ENCODE measurements at regions not wholly inside any gene's neighbourhood (a gene's known extent, or its start where the extent isn't known, plus 50 kb on each side); places are given as distances from the start of the nearest gene placed in this dataset.
"Not testable (repeated sequence)": the region's sequence is repeated elsewhere in the genome, so short reads cannot be mapped to it uniquely, and the experiment has no call there.

- H3K4me3 ChIP-seq (ENCODE audit: low read depth, low read length) = no peak overlapping the region
- no peak for DNase-seq (ENCODE audit: low read depth, low spot score)
- POLR2A ChIA-PET = no interaction called here
- no peak for TF ChIP-seq CTCF (IDR thresholded peaks at IDR 0.05; ENCODE audit: insufficient read depth, low read length, missing control alignments)
- CTCF ChIA-PET = no interaction called here
Observed at GRCh38 chr2:194696690-194697089, 960.3 kb upstream of the SLC39A10 start.

- ChIA-PET POLR2A (no interaction called here), CTCF (no interaction called here)
- no peak for TF ChIP-seq CTCF (IDR thresholded peaks at IDR 0.05; ENCODE audit: insufficient read depth, low read length, missing control alignments)
- H3K4me3 ChIP-seq (ENCODE audit: low read depth, low read length) = no peak overlapping the region
- DNase-seq (ENCODE audit: low read depth, low spot score) = no peak
Observed at GRCh38 chr2:194686569-194686968, 970.5 kb upstream of the SLC39A10 start.

GRCh38 chr2:194674043-194674442 is 983.0 kb upstream of the SLC39A10 start:
- CTCF ChIA-PET = no interaction called here
- DNase-seq (ENCODE audit: low read depth, low spot score) = no peak
- POLR2A ChIA-PET = no interaction called here
- no peak overlapping the region for H3K4me3 ChIP-seq (ENCODE audit: low read depth, low read length)
- TF ChIP-seq CTCF (IDR thresholded peaks at IDR 0.05; ENCODE audit: insufficient read depth, low read length, missing control alignments) = no peak

GRCh38 chr2:194672994-194673393 is 984.0 kb upstream of the SLC39A10 start:
- DNase-seq (ENCODE audit: low read depth, low spot score) = no peak
- ChIA-PET POLR2A (no interaction called here), CTCF (no interaction called here)
- H3K4me3 ChIP-seq (ENCODE audit: low read depth, low read length) = no peak overlapping the region
- TF ChIP-seq CTCF (IDR thresholded peaks at IDR 0.05; ENCODE audit: insufficient read depth, low read length, missing control alignments) = no peak

- no peak overlapping the region for H3K4me3 ChIP-seq (ENCODE audit: low read depth, low read length)
- ChIA-PET CTCF (no interaction called here), POLR2A (no interaction called here)
- TF ChIP-seq CTCF (IDR thresholded peaks at IDR 0.05; ENCODE audit: insufficient read depth, low read length, missing control alignments) = no peak
- no peak for DNase-seq (ENCODE audit: low read depth, low spot score)
Observed at GRCh38 chr2:194661431-194661830, 995.6 kb upstream of the SLC39A10 start.

GRCh38 chr2:194639057-194639456 is 1018.0 kb upstream of the SLC39A10 start:
- CTCF ChIA-PET; POLR2A ChIA-PET; DNase-seq (ENCODE audit: low read depth, low spot score); H3K4me3 ChIP-seq (ENCODE audit: low read depth, low read length): not testable (repeated sequence)

GRCh38 chr2:194621945-194622344 is 1035.1 kb upstream of the SLC39A10 start:
- no peak overlapping the region for H3K4me3 ChIP-seq (ENCODE audit: low read depth, low read length)
- ChIA-PET POLR2A (no interaction called here), CTCF (no interaction called here)
- DNase-seq (ENCODE audit: low read depth, low spot score) = no peak
- TF ChIP-seq CTCF (IDR thresholded peaks at IDR 0.05; ENCODE audit: insufficient read depth, low read length, missing control alignments) = no peak

Data from AG04449 (cell line).